HG02642 (cell line): ENCODE measurements at regions not wholly inside any gene's neighbourhood (a gene's known extent, or its start where the extent isn't known, plus 50 kb on each side); places are given as distances from the start of the nearest gene placed in this dataset.

ENCODE experiments used
- ATAC-seq: cut with Tn5 transposase; IDR thresholded peaks from one replicate; pipeline ENCODE4 v1.9.1; 2021; ENCODE audit warnings: mild to moderate bottlenecking; ENCODE audit not compliant: unreplicated experiment, poor library complexity

DNA sequence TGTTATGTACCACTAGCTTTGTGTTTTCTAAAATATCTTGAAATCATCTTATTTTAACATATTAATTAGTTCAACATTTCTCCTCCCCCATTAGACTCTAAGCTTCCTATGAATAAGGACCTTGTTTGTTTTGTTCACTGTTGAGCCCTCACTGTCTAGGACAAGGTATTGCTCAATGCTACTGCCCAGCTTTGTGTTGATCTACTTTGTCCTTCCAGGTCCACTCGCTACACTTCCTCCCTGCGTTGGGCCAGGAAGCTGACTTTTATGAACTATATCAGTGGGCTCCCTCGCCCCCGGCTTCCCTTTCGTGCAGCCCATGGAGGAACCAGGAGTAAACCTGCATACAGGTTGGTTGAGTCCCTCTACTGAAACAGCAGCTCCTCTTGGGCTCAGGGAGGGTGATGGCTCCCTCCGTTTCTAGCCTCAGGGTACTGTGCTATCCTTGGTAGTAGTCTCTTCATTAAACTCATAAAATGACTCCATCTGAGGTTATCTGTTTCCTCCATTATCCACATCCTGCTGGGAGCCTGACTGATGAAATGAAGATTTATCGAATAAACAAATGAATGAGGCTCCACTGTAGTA lies 272.5 kb downstream of the CLIC5 start:
- ATAC-seq, result no peak

DNA sequence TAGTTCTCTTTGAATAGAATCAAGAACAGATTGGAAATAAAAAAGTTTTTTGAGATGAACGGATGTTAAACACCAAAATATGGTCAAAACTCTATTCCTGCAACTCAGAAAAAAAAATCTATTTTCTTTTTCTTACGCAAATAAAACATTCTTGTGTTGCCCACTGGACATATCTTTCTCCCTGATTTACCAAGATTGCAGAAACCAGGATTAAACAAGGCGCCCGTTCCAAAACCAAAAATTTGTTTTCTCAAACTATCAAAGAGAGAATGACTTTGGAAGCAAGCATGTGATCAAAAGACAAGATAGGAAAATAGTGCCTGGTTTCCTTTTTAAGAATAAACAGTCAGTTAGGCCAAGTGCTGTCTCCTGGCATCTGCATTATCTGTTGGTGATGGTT lies 273.1 kb downstream of the CLIC5 start:
- ATAC-seq, result no peak

- ATAC-seq, result peak; percentile 56
These were observed 274.1 kb downstream of the CLIC5 start for GRCh38 chr6:45741437-45742171.

GRCh38 chr6:45739058-45739457 lies 276.6 kb downstream of the CLIC5 start:
- ATAC-seq, result no peak

DNA sequence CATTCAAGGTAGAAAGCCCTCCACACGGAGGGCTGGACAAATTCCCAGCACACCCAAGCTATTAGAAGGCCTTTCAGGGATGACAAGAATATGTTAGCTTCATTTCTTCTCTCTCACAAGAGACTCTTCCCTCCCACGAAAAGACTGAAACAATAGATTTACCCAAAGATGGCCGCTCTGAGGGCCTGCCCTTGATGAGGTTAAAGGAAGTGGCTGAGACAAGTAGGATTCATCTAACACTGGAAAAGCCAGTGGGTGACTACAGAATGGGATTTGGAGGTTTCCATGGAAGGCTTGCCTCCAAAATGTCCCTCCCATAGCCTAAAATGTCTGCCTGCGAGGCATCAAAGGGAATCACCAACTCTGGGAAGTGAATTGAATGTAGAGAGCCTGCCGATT lies 277.6 kb downstream of the CLIC5 start:
- peak; percentile 2 for ATAC-seq

DNA sequence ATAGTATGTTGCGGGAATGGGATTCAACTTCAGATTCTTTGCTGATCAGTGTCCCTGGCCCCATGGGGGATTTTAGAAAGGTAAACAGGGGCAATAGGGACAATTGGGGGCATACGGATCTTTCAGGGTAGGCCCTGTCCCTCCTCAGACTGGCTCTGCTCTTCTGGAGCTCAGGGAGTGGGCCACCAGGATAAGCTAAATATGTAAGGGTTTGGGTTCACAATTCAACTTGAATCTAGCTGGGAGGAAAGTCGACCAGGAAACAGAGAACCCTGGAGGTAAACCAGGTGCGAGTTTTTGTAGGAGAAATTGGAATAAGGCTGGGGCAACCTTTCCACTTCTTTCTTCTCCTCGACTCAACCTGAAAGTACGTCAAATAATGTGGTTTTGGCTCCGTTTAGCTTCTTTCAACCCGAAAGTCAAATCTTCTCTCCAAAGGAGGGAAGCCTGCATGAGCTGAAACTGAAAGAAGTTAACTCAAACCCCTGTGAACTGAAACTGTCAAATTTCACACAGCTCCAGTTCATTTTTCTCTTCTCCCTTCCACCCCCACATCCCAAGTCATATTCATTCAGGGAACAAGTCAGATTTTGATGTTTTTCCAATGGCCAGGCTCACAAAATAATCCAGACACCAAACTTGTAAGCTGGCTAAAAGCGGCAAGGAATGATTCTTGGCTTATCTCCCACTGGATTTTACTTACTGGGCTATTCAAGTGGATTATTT lies 278.2 kb downstream of the CLIC5 start:
- ATAC-seq, result peak; percentile 73

- no peak for ATAC-seq
These were observed 279.5 kb downstream of the CLIC5 start for GRCh38 chr6:45736134-45736533.

GRCh38 chr6:45732731-45733130 lies 282.9 kb downstream of the CLIC5 start:
- ATAC-seq, result no peak

DNA sequence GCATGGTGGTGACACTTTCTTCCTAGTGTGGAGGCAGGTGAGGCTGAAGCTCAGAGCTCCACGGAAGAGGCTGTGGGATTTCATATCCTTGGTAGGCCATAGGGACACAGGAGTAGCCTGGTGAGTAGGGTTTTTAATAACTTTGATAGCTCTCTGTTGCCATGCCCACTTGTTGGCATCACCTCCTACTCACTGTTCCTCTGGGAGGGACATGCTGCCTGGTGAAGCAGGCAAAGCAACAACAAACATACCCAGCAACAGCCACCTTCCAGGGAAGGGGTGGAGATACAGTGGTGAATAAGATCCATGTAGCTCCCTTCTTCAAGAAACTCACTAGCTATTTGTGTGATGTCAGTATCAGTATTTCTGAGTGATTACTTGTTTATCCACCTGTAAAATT lies 285.4 kb downstream of the CLIC5 start:
- no peak for ATAC-seq

- ATAC-seq, result no peak
These were observed 287.0 kb downstream of the CLIC5 start for GRCh38 chr6:45728674-45729073.

DNA sequence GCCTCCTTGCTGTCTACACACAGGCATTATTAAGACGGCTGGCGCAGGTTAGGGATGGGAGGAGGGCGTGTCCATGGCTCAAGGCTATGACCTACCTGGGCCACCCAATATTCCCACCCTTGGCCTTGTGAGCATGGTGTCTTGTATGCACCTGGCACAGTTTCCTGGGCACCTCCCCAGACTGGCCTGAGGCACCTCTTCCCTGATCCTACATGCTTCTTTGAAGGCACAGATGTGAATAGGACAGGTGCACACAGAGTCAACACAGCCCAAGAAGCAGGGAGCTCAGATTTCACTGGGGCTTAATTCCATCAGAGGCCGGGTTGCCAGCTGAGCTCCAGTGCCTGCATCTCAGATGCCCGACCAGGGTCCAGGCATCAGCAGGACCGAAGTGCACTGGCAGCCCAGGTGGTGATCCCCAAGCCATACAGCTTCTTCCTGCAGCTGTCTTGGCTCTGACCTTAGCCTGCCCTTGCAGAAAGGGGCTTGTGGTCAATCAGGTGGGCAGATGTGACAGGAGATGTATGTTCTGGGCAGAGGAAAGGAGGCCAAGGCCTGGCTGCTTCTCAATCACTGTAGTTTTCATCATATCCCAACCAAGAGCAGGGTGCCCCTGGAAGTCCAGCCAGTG lies 287.7 kb downstream of the CLIC5 start:
- ATAC-seq, result no peak

DNA sequence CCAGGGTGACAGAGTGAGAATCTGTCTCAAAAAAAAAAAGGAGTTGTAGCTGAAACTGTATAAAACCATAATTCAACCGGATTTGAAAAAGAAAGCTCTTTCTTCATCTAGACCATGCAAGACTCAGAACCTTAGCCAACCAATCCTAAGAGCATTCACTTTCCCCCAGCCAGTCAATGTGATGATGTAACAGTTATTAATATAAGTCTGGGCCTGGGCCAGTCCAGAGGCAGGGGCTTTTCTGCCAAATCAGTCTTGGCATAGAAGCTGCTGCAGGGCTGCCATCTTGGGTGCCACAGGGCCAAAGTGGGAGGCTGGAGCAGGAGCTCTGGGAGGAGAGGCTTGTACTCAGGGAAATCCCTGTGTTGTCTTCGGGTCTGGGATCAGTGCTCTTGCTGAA lies 288.4 kb downstream of the CLIC5 start:
- no peak for ATAC-seq

- no peak for ATAC-seq
These were observed 289.2 kb downstream of the CLIC5 start for GRCh38 chr6:45726444-45726843.

GRCh38 chr6:45724511-45724910 lies 291.1 kb downstream of the CLIC5 start:
- no peak for ATAC-seq

DNA sequence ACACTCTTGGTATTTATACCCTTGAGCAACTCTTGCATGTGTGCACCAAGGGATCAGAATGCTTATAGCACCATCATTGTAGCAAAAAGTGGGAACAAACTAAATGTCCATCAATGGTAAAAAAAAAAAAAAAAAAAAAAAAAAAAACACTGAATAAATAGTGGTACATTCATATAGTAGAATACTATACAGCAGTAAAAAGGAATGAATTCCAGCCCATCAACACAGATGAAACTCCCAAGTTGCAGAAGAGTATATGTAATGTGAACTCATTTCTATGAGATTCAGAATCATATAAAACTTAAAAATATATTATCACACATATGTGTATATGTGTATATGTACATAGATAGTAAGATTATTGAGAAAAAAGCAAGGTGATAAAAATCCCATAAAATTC lies 291.6 kb downstream of the CLIC5 start:
- ATAC-seq, result no peak

DNA sequence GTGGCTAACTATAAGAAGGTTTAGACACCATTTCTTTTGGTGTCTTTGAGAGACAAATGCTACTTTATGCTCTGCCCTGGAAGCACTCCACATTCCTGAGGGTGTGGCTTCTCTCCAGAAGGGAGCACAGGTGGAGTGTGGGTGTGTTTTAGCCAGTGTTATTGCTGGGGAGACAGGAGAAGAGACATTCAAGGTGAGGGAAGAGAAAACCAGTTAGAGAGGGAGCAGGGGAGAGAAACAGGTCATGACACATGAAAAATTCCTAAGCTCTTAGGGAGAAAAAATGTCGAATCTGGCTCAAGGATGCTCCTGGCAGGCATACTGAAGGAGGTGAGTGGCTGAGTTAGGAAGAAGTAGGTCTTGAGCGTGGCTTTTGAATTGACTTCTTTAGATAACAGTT lies 292.8 kb downstream of the CLIC5 start:
- ATAC-seq, result no peak

DNA sequence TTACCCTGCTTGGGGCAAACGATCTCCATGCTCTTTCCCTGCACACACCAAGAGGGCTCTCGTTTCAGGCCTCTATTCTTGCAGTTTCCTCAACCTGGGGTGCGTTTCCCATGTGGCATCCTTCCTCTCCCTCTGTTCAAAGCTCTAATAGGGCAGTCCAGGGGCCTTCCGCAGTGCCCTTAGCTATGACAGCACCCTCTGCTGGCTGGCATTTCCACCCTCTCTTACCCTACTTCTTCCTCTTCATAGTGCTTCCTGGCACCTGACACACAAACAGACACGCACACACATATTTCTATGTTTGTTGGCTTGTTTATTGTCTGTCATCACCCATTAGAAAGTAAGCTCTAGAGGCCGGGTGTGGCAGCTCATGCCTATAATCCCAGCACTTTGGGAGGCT lies 294.0 kb downstream of the CLIC5 start:
- no peak for ATAC-seq

DNA sequence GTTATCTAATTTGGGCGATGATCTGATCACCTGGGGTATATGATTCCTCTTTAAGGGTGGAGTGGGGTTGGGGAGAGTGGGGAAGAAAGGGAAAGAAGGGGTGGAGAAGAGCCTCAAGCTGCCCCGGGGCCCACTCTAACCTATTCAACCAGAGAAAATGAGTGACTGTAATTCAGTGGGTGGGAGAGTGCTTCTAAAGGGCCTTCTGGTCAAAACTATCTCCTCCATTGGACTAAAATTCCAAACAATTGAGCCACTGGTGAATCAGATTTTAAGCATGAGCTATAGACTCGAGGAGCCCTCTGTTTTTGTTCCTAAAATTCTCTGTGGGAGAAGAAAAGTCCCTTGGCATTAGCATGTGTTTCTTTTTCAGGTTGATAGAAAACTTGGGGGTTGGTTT lies 296.8 kb downstream of the CLIC5 start:
- ATAC-seq, result no peak

DNA sequence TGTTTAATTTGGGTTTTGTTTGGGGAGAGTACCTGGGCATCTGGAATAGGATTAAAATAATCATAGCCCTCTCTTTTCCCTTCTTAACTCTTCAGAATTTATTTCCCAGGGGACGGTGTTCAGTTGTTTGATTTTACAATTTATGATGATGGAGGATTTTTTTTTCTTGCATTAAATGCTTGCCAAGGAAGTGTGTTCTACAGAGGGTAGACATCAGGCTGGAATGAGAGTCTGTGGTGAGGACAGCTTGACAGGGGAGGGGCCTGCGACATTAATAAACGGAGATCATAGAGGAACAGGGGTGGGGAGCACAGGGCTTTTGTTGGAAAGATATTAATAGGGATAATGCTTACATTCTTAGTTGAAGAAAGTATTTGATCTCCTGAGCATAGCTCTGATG lies 297.5 kb downstream of the CLIC5 start:
- no peak for ATAC-seq

GRCh38 chr6:45717715-45718114 lies 297.9 kb downstream of the CLIC5 start:
- ATAC-seq, result no peak

- no peak for ATAC-seq
These were observed 298.6 kb downstream of the CLIC5 start for GRCh38 chr6:45717027-45717426.
